GM10266 (cell line): ENCODE measurements at regions not wholly inside any gene's neighbourhood (a gene's known extent, or its start where the extent isn't known, plus 50 kb on each side); places are given as distances from the start of the nearest gene placed in this dataset.

Experiments used
- DNase-seq: peaks from one replicate; pipeline ENCODE4 v3.0.0; 2012; ENCODE audit errors: extremely low spot score
- CTCF ChIP-seq: IDR thresholded peaks from 2 replicates; pipeline ENCODE4 v1.5.1; 2012; ENCODE audit warnings: mild to moderate bottlenecking, low read depth; ENCODE audit not compliant: control insufficient read depth, insufficient read depth; ENCODE audit errors: missing control alignments

GRCh38 chr3:80307844-80308243 is 540.0 kb upstream of the ROBO1 start:
- no peak for DNase-seq
- no peak for TF ChIP-seq CTCF

- no peak for TF ChIP-seq CTCF
- no peak for DNase-seq
Observed at GRCh38 chr3:80297720-80298119, 529.9 kb upstream of the ROBO1 start.

GRCh38 chr3:80285388-80285787 is 517.6 kb upstream of the ROBO1 start:
- no peak for TF ChIP-seq CTCF
- DNase-seq, result no peak

GRCh38 chr3:80283783-80284182 is 516.0 kb upstream of the ROBO1 start:
- DNase-seq, result no peak
- no peak for TF ChIP-seq CTCF

- TF ChIP-seq CTCF, result no peak
- DNase-seq, result no peak
Observed at GRCh38 chr3:80278056-80278455, 510.3 kb upstream of the ROBO1 start.

GRCh38 chr3:80275120-80275519 is 507.3 kb upstream of the ROBO1 start:
- DNase-seq, result no peak
- TF ChIP-seq CTCF, result no peak

- no peak for DNase-seq
- no peak for TF ChIP-seq CTCF
Observed at GRCh38 chr3:80263260-80263659, 495.5 kb upstream of the ROBO1 start.
